Hypothalamus (tissue), 51 donors: ENCODE measurements at regions not wholly inside any gene's neighbourhood (a gene's known extent, or its start where the extent isn't known, plus 50 kb on each side); places are given as distances from the start of the nearest gene placed in this dataset.
"Not testable (repeated sequence)": the region's sequence is repeated elsewhere in the genome, so short reads cannot be mapped to it uniquely, and the experiment has no call there.

Source experiments
- DNase-seq, 51 donors: peaks; one replicate each; lab custom pipeline; 2025; lab: John Stamatoyannopoulos, UW

GRCh38 chr4:123133397-123134050 lies 211.1 kb upstream of the NUDT6 start:
- DNase-seq, result no peak

- DNase-seq, result no peak
Measured at GRCh38 chr4:123144616-123145015, 222.2 kb upstream of the NUDT6 start.

GRCh38 chr4:123158576-123158975 lies 236.2 kb upstream of the NUDT6 start:
- DNase-seq, result no peak

GRCh38 chr4:123159479-123159878 lies 237.1 kb upstream of the NUDT6 start:
- DNase-seq, result no peak

GRCh38 chr4:123162859-123163258 lies 233.7 kb upstream of the SPRY1 start:
- DNase-seq, result no peak

- no peak for DNase-seq
Measured at GRCh38 chr4:123163501-123163900, 233.1 kb upstream of the SPRY1 start.

GRCh38 chr4:123166023-123166422 lies 230.6 kb upstream of the SPRY1 start:
- DNase-seq, result no peak

- DNase-seq, result no peak
Measured at GRCh38 chr4:123167931-123168330, 228.7 kb upstream of the SPRY1 start.

GRCh38 chr4:123168812-123169211 lies 227.8 kb upstream of the SPRY1 start:
- DNase-seq, result no peak

GRCh38 chr4:123170843-123171242 lies 225.8 kb upstream of the SPRY1 start:
- no peak for DNase-seq

GRCh38 chr4:123176605-123177004 lies 220.0 kb upstream of the SPRY1 start:
- no peak for DNase-seq

GRCh38 chr4:123182289-123182688 lies 214.3 kb upstream of the SPRY1 start:
- DNase-seq, result no peak

- DNase-seq, result no peak
Measured at GRCh38 chr4:123183308-123183707, 213.3 kb upstream of the SPRY1 start.

- not testable (repeated sequence) for DNase-seq
Measured at GRCh38 chr4:123183754-123184153, 212.8 kb upstream of the SPRY1 start.

GRCh38 chr4:123186731-123187130 lies 209.9 kb upstream of the SPRY1 start:
- no peak for DNase-seq

GRCh38 chr4:123190176-123190575 lies 206.4 kb upstream of the SPRY1 start:
- DNase-seq, result no peak

GRCh38 chr4:123191728-123192127 lies 204.9 kb upstream of the SPRY1 start:
- no peak for DNase-seq

- no peak for DNase-seq
Measured at GRCh38 chr4:123193802-123194367, 202.7 kb upstream of the SPRY1 start.

- no peak for DNase-seq
Measured at GRCh38 chr4:123198706-123199105, 197.9 kb upstream of the SPRY1 start.

GRCh38 chr4:123200051-123200940 lies 196.3 kb upstream of the SPRY1 start:
- DNase-seq, result peak in 1 of 51 donors; percentile 0

GRCh38 chr4:123204737-123205136 lies 191.9 kb upstream of the SPRY1 start:
- no peak for DNase-seq

- DNase-seq, result no peak
Measured at GRCh38 chr4:123206016-123206415, 190.6 kb upstream of the SPRY1 start.
